DND-41 (cell line): ENCODE measurements at regions not wholly inside any gene's neighbourhood (a gene's known extent, or its start where the extent isn't known, plus 50 kb on each side); places are given as distances from the start of the nearest gene placed in this dataset.

Experiments
- CTCF ChIP-seq: IDR thresholded peaks from 2 replicates; pipeline ENCODE4 v1.5.1; 2012; ENCODE audit warnings: borderline replicate concordance, low read length, moderate library complexity, mild to moderate bottlenecking; ENCODE audit not compliant: poor library complexity, severe bottlenecking; ENCODE audit errors: extremely low read depth
- EZH2 ChIP-seq: IDR thresholded peaks from 3 replicates; pipeline ENCODE4 v1.6.1; 2012; ENCODE audit warnings: borderline replicate concordance, low read depth, mild to moderate bottlenecking, moderate library complexity, low read length, inconsistent platforms; ENCODE audit not compliant: severe bottlenecking

- TF ChIP-seq CTCF (no peak), EZH2 (no peak)
Observed at GRCh38 chr12:115210533-115211252, 526.7 kb upstream of the TBX3 start.
